Panc1 (cell line): ENCODE measurements at regions not wholly inside any gene's neighbourhood (a gene's known extent, or its start where the extent isn't known, plus 50 kb on each side); places are given as distances from the start of the nearest gene placed in this dataset.
"Not testable (repeated sequence)": the region's sequence is repeated elsewhere in the genome, so short reads cannot be mapped to it uniquely, and the experiment has no call there.

Experiments
- POLR2AphosphoS5 ChIP-seq: IDR thresholded peaks from 2 replicates; pipeline ENCODE4 v1.6.1; 2012; ENCODE audit warnings: mild to moderate bottlenecking, low read depth, low read length, moderate library complexity
- SIN3A ChIP-seq: IDR thresholded peaks from 2 replicates; pipeline ENCODE4 v1.6.1; 2012; ENCODE audit warnings: low read depth, mild to moderate bottlenecking, low read length, moderate library complexity, borderline replicate concordance; ENCODE audit not compliant: insufficient read depth
- TCF7L2 ChIP-seq: IDR thresholded peaks from 2 replicates; pipeline ENCODE4 v1.6.1; 2011; ENCODE audit warnings: mild to moderate bottlenecking, low read depth, low read length, inconsistent platforms
- TF ChIP-seq, protein P1 (sequence below), 2 experiments: IDR thresholded peaks; 2 replicates each; pipeline ENCODE4 v1.6.1; 2011 to 2012; ENCODE audit warnings: low read depth in 2 of 2, control low read depth in 1 of 2, low read length in 1 of 2, mild to moderate bottlenecking in 1 of 2, moderate library complexity in 1 of 2; ENCODE audit not compliant: insufficient read depth in 1 of 2
- TF ChIP-seq, protein P2 (sequence below): fragments of 450-650 bp; IDR thresholded peaks from 2 replicates; pipeline ENCODE4 v1.5.1; 2017; ENCODE audit warnings: mild to moderate bottlenecking

DNA sequence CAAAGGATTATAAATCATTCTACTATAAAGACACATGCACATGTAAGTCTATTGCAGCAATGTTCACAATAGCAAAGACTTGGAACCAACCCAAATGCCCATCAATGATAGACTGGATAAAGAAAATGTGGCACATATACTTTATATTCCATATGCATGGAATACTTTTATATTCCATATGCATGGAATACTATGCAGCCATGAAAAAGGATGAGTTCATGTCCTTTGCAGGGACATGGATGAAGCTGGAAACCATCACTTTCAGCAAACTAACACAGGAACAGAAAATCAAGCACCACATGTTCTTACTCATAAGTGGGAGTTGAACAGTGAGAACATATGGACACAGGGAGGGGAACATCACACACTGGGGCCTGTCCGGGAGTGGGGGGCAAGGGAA is 130.3 kb upstream of the RSPO3 start:
- TF ChIP-seq, protein P1, sequence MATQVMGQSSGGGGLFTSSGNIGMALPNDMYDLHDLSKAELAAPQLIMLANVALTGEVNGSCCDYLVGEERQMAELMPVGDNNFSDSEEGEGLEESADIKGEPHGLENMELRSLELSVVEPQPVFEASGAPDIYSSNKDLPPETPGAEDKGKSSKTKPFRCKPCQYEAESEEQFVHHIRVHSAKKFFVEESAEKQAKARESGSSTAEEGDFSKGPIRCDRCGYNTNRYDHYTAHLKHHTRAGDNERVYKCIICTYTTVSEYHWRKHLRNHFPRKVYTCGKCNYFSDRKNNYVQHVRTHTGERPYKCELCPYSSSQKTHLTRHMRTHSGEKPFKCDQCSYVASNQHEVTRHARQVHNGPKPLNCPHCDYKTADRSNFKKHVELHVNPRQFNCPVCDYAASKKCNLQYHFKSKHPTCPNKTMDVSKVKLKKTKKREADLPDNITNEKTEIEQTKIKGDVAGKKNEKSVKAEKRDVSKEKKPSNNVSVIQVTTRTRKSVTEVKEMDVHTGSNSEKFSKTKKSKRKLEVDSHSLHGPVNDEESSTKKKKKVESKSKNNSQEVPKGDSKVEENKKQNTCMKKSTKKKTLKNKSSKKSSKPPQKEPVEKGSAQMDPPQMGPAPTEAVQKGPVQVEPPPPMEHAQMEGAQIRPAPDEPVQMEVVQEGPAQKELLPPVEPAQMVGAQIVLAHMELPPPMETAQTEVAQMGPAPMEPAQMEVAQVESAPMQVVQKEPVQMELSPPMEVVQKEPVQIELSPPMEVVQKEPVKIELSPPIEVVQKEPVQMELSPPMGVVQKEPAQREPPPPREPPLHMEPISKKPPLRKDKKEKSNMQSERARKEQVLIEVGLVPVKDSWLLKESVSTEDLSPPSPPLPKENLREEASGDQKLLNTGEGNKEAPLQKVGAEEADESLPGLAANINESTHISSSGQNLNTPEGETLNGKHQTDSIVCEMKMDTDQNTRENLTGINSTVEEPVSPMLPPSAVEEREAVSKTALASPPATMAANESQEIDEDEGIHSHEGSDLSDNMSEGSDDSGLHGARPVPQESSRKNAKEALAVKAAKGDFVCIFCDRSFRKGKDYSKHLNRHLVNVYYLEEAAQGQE (IDR thresholded peaks at IDR 0.05; ENCODE audit: insufficient read depth in 1 of 2, low read depth in 2 of 2, low read length in 1 of 2) = not testable (repeated sequence)
- TF ChIP-seq, protein P2, sequence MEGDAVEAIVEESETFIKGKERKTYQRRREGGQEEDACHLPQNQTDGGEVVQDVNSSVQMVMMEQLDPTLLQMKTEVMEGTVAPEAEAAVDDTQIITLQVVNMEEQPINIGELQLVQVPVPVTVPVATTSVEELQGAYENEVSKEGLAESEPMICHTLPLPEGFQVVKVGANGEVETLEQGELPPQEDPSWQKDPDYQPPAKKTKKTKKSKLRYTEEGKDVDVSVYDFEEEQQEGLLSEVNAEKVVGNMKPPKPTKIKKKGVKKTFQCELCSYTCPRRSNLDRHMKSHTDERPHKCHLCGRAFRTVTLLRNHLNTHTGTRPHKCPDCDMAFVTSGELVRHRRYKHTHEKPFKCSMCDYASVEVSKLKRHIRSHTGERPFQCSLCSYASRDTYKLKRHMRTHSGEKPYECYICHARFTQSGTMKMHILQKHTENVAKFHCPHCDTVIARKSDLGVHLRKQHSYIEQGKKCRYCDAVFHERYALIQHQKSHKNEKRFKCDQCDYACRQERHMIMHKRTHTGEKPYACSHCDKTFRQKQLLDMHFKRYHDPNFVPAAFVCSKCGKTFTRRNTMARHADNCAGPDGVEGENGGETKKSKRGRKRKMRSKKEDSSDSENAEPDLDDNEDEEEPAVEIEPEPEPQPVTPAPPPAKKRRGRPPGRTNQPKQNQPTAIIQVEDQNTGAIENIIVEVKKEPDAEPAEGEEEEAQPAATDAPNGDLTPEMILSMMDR = not testable (repeated sequence)
- TF ChIP-seq POLR2AphosphoS5, SIN3A, TCF7L2: not testable (repeated sequence)
